ENCODE measurements at regions not wholly inside any gene's neighbourhood (a gene's known extent, or its start where the extent isn't known, plus 50 kb on each side); places are given as distances from the start of the nearest gene placed in this dataset.

- DNase-seq: no peak
Measured at GRCh38 chr6:163667372-163668060, 253.0 kb downstream of the QKI start.

DNA sequence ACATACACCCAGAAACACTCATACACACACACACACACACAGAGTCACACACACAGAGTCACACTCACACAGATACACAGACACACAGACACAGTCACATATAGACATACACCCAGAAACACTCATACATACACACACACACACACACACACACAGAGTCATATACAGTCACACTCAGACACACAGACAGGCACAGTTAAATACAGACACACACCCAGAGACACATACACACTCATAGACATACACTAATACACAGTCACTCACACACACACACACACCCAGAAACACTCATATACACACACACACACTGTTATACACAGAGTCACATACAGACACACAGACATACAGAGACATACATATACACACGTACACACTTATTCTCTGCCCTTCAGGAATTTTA, 250.9 kb downstream of the QKI start:
- DNase-seq: no peak

- DNase-seq: no peak
Measured at GRCh38 chr6:163663575-163663974, 249.1 kb downstream of the QKI start.

GRCh38 chr6:163662604-163663225, 248.2 kb downstream of the QKI start:
- no peak for DNase-seq

- no peak for DNase-seq
Measured at GRCh38 chr6:163661272-163661671, 246.8 kb downstream of the QKI start.

GRCh38 chr6:163659803-163660202, 245.3 kb downstream of the QKI start:
- no peak for DNase-seq

GRCh38 chr6:163655217-163656121, 241.0 kb downstream of the QKI start:
- no peak for DNase-seq

- no peak for DNase-seq
Measured at GRCh38 chr6:163651915-163652668, 237.6 kb downstream of the QKI start.

GRCh38 chr6:163651426-163651825, 236.9 kb downstream of the QKI start:
- no peak for DNase-seq

DNA sequence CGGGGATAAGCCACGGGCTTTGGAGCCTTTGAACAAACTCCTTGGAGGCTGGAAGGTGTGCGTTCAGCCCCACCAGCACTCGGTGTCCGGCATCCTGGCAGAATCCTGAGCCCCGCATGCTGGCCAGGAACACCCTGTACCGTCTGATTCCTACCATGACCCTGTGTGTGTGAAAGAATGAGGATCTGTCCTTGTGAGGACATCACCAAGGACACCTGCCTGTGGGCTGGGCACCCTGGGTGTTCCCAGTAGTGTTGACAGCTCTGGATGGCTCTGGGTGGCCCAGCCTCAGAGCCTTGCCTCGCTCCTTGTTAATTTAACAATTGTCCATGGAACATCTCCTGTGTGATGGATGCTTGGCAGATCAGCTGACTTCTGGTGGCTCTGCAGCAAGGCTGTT, 234.3 kb downstream of the QKI start:
- no peak for DNase-seq

- DNase-seq: no peak
Measured at GRCh38 chr6:163647624-163648023, 233.1 kb downstream of the QKI start.

GRCh38 chr6:163646866-163647265, 232.3 kb downstream of the QKI start:
- DNase-seq: no peak

- DNase-seq: no peak
Measured at GRCh38 chr6:163646133-163646532, 231.6 kb downstream of the QKI start.

DNA sequence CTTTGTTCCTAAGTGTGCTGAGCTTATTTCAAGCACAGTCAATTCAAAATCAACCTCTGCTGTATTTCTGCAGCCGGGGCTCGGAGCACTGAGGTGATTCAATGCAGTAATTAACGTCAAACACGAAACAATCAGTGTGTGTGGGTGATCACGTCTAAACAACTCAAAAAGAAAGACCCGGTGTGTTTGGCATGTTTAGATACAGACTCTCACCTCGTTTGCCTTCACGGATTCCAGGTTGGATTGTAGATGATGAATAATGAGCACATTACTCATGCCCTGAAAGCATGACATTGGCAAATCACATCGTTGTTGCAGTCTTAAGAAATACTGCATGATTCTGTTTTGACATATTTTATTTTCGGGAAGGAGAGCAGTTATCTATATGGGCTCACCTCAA, 231.0 kb downstream of the QKI start:
- no peak for DNase-seq

DNA sequence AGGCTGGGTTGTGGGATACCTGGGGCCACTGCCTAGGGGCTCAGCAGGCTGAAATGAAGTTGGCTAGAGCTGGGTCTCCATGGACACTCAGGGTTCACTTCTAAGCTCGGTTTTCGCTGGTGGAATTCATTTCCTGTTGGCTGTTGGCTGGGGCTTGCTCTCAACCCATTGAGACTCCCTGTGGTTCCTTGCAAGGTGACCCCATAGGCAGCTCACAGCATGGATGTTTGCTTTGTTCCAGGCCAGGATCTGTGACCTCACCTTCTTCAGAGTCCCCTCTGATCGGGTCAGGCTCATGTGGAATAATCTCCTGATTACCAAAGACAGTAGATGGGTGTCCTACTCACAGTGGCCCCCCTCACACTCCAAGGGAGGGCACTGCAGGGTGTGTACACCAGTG, 229.3 kb downstream of the QKI start:
- no peak for DNase-seq

DNA sequence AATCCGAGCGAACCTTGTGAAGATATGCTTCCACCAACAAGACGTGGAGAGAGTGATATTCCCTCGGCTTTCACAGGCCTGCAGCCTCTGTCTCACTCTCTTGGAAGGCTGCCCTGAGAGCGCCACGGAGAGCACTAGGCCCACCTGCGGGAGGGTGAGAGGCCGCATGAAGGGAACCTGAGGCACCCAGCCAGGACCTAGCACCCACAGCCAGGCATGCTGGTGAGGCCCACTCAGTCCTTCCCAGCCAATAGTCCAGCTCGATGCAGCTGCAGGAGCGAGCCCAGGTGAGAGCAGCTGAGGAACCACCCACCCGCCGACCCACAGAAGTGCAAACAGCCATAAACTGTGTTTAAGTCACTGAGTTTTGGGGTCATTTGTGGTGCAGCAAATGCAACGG, 227.2 kb downstream of the QKI start:
- no peak for DNase-seq

GRCh38 chr6:163640641-163641040, 226.1 kb downstream of the QKI start:
- DNase-seq: no peak

DNA sequence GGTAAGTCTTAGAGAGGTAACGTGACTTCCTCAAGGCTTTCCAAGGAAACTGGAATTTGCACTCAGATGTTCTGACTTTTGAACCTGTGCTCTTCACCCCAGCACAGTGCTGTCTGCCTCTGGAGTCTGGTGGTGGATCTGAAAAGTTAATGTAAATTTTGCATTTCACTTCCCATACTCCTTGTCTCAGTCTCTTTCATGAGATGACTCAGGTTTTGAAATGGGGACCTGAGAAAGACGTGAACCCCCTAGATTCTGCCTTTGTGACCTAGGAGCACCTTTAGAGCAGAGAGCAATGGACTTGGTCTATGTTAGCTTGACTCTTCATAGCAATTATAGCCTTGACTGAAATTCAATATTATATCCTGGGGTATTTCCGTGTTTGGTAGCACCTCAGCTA, 223.0 kb downstream of the QKI start:
- DNase-seq: no peak

DNA sequence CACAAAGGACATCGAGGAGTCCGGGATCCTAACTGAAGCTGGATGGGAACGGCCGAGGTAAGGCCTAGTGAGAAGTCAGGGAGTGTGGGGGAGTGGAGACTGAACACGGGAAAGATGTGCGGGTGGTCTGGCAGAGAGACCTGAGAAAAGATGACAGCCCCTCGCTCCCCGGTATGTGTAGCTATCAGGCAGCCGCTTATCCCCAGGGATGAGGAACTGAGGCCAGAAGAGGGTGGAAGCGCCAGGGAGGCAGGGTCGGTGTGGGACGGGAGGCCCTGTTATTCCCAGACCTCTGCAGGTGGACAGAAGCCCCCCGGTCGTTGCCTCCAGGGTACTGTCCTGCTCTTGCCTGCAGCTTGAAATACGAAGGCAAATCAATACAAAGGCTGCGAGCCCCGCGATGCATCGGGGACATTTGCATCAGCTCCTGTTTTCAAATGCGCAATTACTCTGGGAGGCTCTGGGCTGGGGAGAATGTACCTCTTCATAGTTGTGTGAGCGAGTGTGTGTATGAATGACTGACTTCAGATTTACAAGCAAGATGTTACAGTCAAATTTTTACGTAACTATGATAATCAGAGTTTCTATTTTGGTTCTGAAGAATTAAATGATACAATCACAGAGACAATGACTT, 221.3 kb downstream of the QKI start:
- no peak for DNase-seq

GRCh38 chr6:163635315-163635714, 220.8 kb downstream of the QKI start:
- no peak for DNase-seq

DNA sequence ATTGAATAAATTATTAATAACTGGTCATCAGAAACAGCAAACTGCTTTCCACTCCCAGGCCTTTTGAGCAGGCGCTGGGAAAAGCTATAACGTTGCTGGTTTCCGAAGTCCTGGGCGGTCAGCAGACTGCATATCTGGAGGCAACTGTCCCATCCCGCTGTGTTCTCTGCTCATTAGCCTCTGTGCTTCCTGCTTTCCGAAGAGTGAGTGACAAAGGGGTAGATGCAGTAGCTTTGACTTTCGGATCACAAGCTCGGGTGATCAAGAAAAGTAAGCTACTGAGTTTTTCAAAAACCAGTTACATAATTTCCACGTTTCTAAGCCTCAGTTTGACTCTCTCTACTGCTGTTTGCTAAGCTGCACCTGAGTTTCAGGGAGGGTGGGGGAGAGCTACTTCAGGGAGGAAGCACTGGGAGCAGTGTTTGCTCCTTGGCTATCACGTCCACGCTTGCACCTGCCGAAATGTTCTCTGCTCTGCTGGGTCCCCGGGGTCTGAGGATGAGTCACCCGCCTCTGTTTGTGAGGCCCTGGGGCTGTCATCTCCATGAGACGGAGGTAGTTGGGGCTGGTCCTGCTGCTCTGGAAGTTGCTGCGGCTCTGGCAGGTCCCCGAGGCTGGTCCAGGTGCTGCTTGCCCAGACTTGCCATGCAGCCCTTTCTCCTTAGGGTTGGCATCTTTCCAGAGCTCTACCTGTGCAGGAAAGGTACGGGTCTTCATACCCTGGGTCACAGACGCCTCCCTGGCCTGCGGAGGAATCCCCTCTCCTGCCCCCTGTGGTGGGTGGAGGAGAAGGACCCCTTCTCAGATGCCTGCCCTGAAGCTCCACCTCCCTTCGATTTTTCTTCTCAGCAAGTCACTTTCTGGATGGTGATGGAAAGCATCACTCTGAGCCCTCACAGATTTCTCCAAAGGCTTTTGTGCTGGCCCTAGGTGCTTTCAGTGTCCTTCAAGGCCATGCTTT, 220.0 kb downstream of the QKI start:
- no peak for DNase-seq

Measured in activated CD8-positive, alpha-beta memory T cell treated with anti-CD3 and anti-CD28 coated beads for 24 hours (primary cell).